ENCODE measurements at regions not wholly inside any gene's neighbourhood (a gene's known extent, or its start where the extent isn't known, plus 50 kb on each side); places are given as distances from the start of the nearest gene placed in this dataset.

DNA sequence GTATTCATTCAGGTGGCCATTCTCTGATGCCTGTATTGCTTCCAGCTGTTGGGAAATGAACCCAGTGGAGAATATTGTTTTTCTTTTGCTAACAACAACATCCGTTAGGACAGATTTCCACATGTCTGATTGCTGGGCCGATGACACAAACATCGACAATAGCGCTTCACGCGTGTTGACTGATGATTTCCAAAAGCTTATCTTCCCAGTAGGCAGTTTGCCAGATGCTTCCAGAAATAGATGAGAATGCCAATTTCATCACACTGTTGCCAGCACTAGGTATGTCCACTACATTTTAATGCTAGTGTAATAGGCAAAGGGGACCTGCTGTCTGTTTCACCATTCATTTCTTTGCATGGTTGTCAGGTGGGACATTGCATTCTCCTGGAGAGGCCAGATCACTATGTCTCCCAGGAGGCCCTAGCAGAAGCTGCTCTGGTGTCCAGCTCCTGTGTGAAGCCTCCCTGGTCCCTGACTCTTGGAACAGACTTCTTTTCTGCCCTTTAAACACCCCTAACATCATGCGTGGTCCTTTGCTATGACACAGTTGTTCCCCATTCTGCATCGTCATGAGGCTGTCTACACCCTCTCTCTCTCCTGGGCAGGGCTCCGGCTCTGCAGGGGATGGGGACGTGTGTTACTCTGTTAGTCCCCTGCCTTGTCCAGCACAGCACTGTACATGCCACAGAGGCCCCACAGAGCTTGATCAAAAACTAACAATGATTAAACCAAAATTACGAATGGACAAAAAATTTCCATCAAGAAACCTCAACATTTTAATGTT lies 181.6 kb downstream of the CDH26 start:
- no peak for TF ChIP-seq CTCF (IDR thresholded peaks at IDR 0.05)
- TF ChIP-seq POLR2A (IDR thresholded peaks at IDR 0.05): no peak
- TF ChIP-seq EP300 (IDR thresholded peaks at IDR 0.05): no peak
